Astrocyte of the hippocampus (primary cell): ENCODE measurements at regions not wholly inside any gene's neighbourhood (a gene's known extent, or its start where the extent isn't known, plus 50 kb on each side); places are given as distances from the start of the nearest gene placed in this dataset.

Experiments
- DNase-seq: peaks from one replicate; pipeline ENCODE4 v3.0.0; 2011; ENCODE audit warnings: low read depth, low spot score

DNA sequence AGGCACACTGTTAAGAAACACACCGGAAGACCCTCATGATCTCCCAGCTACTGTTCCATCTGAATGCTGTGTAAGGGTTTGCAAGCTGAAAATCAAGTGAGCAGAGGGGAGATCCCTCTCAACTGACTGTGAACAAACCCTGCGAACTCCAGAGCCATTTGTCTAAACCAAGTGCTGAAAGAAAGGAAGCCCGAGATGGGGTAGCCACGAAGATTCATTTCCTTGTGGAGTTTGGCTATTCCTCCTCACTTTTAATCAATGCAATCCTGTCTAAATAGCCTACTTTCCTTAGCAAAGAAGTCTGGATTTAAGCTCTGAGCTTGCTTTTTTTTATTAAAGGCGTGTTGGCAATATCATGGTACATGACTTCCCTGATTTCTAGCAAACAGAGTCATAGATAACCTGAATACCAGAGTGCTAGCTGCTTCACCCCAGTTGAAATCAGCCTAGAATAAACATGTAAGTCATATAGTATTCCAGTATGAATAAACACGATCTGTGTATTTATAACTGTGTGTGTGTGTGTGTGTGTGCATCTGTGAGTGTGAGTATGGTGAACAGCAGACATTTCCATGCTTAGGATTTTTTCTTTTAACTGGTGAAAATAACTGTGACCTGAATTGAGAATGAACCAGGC is 365.2 kb downstream of the ZNF521 start:
- peak; percentile 10 for DNase-seq

DNA sequence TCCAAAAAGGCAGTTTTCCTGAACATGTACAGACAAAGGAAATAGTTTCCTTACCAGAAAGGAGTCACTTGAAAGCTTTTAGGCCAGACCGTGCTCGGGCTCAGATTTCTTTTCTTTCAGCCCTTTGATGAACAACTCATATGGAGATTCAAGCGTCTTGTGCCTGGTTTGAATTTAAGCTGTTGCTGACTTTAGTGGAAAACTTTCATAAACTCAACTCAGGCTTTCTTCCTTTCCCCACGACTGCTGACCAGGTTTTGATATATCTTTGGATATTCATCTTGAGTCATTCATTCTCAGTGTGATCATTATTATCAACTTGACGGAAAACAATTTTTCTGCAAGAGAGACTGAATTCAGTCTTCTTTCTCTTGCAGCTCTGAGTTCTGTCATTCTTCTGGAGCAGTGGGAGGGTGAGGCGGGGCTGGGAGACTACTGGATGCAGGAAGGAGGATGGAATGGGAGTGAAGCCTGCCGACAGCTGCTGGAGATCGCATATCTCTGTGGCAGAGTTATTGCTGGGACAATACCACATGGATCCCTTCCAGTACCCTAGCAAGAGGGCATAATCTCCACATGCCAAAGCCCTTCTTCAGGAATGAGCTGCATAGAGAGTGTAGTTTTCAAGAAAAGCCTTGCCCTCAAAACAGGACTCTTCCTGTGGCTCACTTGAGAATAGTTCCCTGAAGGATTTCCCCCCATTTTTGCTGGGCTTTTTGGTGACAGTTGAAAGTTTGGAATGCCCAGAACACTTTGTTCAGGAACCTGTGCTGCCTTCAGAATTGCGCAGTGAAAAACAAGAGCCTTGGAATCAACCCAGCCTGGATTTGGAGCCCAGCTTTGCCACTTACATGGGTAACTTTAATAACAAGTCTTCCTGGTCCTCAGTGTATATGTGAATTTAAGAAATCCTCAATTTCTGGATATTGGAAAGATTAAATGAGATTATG is 364.4 kb downstream of the ZNF521 start:
- DNase-seq: peak; percentile 45

DNA sequence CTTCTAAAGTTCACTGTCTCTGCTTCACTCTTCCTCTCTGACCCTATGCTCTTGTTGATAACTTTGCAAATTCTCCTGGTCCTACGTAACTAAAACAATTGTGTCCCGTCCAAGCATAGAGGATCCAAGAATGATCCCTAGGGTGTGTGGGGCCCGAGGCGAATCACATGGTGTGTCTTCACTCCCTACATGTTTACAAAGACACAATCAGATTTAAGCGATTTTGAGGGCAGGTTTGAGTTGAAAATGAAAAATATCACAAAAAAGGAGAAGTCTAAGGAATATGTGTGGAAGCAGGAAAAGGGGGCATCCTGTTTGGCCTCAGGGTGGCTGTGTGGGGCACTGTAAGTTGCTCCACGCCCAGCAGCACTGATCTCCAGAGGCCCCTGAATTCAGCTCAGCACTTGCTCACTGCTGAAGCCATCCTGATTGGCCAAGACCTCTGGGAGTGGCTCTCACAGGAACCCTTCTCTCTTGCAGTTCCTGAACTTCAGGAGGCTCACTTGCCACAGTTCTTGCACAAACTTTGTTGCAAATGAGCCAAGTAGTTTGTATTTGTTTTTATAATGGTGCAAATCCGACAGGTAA is 363.6 kb downstream of the ZNF521 start:
- DNase-seq: no peak

DNA sequence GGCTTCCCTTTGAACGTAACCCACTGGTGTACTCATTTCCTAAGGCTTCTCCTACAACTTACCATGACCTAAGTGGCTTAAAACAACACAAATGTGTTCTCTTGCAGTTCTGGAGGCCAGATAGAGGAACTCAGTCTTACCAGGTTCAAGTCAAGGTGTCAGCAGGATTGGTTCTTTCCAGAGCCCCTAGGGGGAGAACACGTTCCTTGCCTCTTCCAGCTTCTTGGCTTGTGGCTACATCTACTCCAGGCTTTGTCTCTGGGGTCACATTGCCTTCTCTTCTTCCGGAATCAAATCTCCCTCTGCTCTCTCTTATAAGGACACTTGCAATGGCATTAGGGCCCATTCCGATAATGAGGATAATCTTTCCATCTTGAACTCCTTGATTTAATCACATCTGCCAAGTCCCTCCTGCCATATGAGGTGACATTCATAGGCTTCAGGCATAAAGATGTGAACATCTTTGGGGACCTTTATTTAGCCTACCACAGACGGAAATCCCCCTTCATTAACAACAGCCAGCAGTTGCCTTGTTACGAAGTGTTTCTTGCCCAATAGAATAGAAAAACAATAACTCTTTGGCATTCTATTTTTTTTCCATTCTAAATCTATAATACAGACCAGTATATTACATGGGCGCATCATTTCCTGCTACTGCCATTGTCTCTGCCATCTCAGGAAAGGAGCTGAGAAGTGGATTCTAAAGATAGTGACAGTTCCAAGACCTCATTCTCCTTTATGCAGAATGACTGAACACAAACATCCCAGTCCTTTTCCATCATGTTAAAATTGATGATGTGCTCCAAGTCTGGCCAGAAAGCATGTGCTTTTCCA is 362.0 kb downstream of the ZNF521 start:
- DNase-seq: no peak

DNA sequence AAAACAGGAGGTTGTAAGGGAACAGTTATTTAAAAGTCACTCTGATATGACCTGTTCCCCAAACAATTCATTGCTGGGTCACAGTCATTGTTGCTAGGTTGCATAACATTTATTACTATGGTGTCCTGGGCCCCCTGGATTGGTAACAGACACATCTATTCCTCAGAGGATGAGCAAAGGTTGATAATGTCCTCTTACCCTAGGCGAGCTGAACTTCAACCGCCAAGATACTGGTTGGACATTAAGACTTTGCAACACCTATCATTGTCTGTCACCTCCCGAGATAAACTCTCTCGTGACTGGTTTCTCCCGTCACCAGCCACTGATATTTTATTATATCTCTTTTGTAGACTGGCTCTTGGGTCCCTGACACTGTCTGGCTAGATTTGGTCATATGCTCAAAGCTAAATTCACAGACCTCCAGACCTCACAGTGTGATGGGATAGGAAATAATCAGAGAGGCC is 361.3 kb downstream of the ZNF521 start:
- DNase-seq: no peak

DNA sequence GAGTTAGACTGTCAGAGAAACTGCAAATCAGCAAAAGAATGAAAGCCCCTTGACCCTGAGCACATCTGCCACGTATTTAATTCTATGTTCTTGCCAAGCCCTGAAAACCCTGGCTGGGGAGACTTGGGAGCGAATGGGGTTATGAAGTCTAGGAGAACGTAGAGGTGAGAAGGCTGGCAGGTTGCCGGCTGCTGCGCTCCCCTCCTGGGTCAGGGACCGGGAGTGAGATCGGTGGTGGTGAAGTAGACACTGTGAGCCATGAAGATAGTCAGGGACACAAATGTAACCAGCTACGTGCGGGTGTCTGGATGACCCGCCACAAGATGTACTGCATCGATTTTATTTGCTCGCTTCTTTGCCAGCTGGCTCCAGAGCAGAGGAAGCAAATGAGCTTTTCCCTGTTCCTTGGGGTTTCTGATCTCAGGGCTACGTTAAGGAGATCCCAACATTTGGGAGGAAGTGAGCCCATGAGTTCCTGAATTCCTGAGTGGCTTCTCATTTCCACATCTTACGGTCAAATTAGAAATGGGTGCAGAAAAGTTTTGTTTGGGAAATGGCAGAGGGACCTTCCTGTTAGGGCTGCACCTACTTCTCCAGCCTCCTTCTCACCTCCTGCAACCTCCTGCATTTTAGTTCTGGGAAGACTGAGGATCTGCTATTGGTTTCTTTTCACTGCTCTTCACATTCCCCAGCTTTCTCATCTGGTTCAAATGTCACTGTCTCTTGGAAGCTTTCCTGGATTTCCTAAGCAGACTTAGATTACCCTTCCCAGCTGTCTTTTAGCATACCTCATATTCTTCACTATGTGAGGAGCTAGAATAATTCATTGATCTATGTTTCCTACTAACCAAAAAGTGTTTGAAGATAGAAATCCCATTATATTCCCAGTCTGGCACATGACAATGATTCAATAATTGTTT is 360.6 kb downstream of the ZNF521 start:
- no peak for DNase-seq

DNA sequence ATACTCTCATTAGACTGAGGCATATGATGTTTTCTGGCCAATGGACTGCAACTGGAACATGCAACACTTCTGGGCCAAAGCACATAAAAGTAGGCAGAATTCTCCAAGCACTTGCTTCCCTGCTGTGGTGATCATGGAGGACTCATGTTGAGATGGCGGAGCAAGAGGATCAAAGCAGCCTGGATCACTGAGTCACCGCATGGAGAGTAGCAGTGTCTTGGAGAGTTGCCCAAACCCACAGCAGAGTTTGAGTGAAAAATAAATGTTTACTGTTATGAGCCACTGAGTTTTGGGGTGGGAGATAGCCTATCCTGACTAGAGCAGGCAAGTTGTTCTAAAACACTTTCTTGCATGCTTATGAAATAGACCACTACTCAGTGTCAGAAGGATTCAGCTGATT is 359.5 kb downstream of the ZNF521 start:
- DNase-seq: peak; percentile 35

DNA sequence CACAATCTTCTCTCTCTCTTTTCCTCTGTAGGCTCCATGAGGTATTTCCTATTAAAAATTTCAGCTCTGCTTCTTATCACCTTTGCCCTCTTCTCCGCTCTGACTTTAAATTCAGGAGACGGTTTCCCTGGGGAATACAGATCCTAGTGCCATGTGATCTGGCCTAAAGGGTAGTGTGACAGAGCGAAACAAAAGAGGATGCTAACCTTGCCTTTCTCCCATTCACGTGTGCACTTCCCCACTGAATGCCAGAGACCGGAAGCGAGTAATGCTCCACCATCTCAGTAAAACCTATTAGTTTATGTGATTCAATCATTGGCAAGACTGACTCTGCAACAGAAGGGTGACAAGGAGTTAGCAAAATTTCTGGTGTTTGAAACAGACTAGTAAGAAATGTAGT is 358.3 kb downstream of the ZNF521 start:
- DNase-seq: no peak

DNA sequence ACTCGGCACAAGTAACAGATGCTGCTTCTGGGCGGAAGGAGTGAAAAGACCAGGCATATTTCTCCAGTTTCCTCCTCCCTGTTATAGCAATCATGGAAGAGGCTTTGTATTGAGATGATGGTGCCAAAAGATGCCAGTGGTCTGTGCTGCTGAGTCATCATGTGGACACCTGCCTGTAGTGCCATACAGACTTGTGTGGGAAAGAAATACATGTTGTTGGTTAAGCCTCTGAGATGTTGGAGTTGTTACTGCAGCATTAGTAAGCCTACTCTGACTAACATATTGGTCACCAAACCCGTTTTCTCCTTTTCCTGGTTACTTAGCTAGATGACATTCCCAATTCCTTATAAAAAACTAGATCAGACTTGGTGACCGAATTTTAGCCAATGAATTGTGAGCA is 356.9 kb downstream of the ZNF521 start:
- DNase-seq: peak; percentile 14

DNA sequence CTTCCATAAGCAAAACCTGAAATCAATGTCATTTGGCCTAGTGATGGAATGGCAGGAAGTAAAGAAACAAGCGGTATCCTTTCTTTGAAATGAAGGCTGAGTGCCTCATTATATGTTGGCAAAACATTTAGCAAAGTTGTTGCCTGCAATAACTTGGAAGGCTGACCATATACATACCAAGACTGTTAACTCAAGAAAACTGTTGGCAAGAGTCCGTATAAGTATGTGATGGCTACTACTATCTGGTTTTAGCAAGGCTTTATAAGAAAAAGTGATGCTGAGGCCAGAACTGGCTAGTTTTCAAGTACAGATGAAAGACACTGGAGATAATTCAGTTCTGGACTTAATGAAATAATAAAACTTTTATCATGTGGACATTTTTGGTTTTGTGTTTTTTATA is 356.2 kb downstream of the ZNF521 start:
- peak; percentile 17 for DNase-seq

DNA sequence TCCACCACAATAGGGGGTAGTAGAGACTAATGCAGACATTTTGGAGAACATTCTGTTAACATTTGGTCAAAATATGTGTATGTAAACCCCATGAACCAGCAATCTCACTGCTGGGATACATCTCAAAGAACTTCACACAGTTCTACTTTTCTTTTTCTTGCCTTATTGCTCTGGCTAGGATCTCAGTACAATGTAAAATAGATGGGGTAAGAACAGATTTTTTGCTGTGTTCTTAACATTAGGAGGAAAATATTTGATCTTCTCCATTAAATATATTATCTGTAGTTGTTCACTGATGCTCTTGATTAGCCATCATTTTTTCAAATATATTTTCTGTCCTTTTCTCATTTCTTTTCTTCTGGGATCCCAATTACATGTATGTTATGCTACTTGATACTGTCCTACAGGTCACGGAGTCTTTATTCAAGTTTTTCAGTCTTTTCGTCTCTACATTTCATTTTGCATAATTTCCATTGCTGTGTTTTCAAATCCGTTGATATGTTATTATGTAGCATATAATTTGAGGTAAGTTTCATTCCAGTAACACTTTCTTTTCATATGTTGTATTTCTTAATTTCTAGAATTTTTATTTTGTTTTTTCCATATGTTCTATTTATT is 352.2 kb downstream of the ZNF521 start:
- no peak for DNase-seq

DNA sequence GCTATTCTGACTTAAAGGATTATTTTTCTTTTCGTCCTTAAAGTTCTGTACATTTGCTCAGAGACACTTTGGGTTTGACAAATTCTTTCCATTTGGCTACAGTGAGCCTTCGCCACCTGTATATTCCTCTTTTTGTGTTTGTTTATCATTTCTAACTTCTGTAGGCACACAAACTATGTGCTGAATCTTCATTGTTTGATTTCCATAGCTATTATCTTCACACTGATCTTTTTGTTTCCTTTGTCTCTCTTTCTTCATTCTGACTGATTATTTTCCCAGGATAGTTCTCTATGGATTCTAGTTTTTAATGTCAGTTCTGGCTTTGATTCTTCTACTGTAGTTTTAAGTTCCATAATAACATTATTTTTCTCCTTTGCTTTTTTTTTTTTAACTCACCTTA is 350.2 kb downstream of the ZNF521 start:
- no peak for DNase-seq

DNA sequence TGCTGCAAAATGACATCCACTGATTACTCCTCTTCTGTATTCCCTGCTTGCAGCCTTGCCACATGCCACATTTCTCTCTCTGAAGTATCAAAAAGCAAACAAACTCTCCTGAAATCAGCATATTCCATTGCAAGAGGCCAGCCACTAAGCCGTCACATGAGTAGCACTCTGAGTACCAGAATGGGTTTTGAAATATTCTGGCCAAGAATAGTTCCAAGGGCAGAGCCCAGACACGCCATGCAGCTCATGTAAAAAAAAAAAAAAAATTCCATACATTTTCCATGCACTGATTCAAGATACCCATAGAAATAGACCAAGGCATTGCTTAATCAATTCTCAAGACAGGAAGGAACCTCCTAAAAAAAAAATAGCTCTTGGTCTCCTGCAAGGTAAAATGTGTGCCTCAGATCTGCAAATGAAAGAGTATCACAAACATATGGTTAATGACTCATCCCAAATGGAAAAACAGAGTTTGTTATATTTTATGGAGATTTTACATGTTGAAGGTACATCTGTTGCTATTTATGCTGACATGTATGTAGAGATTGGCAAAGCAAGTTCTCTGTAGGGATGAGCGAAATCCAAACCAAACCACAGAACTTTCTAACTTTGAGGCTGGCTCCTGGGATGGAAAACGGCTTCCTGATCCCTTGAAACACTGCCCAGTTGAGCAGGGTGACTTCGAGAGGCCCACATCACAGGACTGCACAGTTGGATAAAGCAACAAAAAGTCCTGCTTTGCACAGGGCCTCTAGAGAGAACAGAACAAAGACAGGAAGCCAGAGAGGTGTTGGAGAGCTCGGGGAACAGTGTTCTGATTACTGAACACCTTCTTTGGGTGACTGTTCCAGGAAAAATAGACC is 346.2 kb downstream of the ZNF521 start:
- DNase-seq: peak; percentile 47

DNA sequence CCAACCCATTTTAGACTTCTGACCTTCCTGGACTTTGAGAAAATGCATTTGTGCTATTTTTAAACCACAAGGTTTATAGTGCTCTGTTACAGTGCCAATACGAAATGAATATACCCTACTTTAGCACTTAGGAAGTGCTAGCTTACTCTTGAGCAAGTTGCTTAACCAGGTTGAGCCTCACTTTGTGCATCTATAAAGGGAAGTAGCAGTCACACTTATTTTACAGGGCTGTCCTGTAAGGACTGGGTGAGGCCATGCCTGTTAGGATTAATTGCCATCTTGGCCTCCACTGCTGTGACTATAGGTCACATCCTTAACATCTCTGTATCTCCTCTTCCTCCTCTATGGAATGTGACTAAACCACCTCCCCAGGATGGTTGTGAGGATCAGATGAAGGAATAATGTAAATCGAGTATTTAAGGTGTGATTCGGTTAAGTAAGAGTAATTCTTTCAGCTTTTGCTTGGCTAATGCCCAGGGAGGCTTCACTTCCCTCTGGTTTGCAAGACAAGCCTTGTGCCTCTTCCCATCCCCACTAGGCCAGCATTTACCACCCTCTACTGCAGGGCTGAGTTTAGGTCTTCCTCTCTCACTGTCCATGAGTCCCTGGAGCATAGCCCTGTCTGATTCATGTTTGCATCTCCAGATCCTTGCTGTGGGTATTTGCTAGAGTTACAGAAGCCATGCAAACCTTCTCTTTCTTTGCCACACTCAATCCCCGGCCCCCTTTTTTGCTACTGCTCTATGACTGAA is 341.2 kb downstream of the ZNF521 start:
- no peak for DNase-seq
